Stimulated activated CD8-positive, alpha-beta memory T cell treated with anti-CD3 and anti-CD28 coated beads, Interleukin-12 subunit alpha, Interleukin-12 subunit beta, amount 100 ng/mL, for 1 hour (primary cell): ENCODE measurements at regions not wholly inside any gene's neighbourhood (a gene's known extent, or its start where the extent isn't known, plus 50 kb on each side); places are given as distances from the start of the nearest gene placed in this dataset.
"Not testable (repeated sequence)": the region's sequence is repeated elsewhere in the genome, so short reads cannot be mapped to it uniquely, and the experiment has no call there.

ENCODE experiments used
- DNase-seq: peaks from one replicate; pipeline ENCODE4 v3.0.0-alpha.2; 2020; ENCODE audit warnings: low read depth

GRCh38 chr10:4437791-4438190, 388.2 kb upstream of the AKR1E2 start:
- DNase-seq: no peak

GRCh38 chr10:4437061-4437460, 388.9 kb upstream of the AKR1E2 start:
- DNase-seq: no peak

- DNase-seq: no peak
Observed at GRCh38 chr10:4436103-4436502, 389.9 kb upstream of the AKR1E2 start.

- no peak for DNase-seq
Observed at GRCh38 chr10:4434516-4435071, 391.4 kb upstream of the AKR1E2 start.

GRCh38 chr10:4434105-4434504, 391.9 kb upstream of the AKR1E2 start:
- DNase-seq: no peak

GRCh38 chr10:4431114-4431863, 394.7 kb upstream of the AKR1E2 start:
- no peak for DNase-seq

GRCh38 chr10:4429571-4429970, 396.4 kb upstream of the AKR1E2 start:
- DNase-seq: no peak

GRCh38 chr10:4427532-4427931, 398.5 kb upstream of the AKR1E2 start:
- DNase-seq: no peak

GRCh38 chr10:4426866-4427265, 399.1 kb upstream of the AKR1E2 start:
- no peak for DNase-seq

GRCh38 chr10:4409319-4409718, 416.7 kb upstream of the AKR1E2 start:
- no peak for DNase-seq

- DNase-seq: no peak
Observed at GRCh38 chr10:4407783-4408182, 418.2 kb upstream of the AKR1E2 start.

GRCh38 chr10:4405828-4406227, 420.2 kb upstream of the AKR1E2 start:
- DNase-seq: no peak

GRCh38 chr10:4403638-4404252, 422.3 kb upstream of the AKR1E2 start:
- DNase-seq: no peak

GRCh38 chr10:4401080-4401479, 424.9 kb upstream of the AKR1E2 start:
- DNase-seq: not testable (repeated sequence)

GRCh38 chr10:4399556-4399955, 426.5 kb upstream of the AKR1E2 start:
- no peak for DNase-seq

- DNase-seq: no peak
Observed at GRCh38 chr10:4398602-4399001, 427.4 kb upstream of the AKR1E2 start.

- DNase-seq: no peak
Observed at GRCh38 chr10:4397337-4397736, 428.7 kb upstream of the AKR1E2 start.

- DNase-seq: no peak
Observed at GRCh38 chr10:4396401-4397283, 429.4 kb upstream of the AKR1E2 start.

GRCh38 chr10:4395731-4396130, 430.3 kb upstream of the AKR1E2 start:
- DNase-seq: no peak

- DNase-seq: not testable (repeated sequence)
Observed at GRCh38 chr10:4394455-4394854, 431.6 kb upstream of the AKR1E2 start.

GRCh38 chr10:4391683-4392082, 434.3 kb upstream of the AKR1E2 start:
- no peak for DNase-seq

GRCh38 chr10:4390219-4390618, 435.8 kb upstream of the AKR1E2 start:
- DNase-seq: no peak
